ENCODE measurements at regions not wholly inside any gene's neighbourhood (a gene's known extent, or its start where the extent isn't known, plus 50 kb on each side); places are given as distances from the start of the nearest gene placed in this dataset.

GRCh38 chr18:38956068-38956467 is 1390.5 kb upstream of the CELF4 start:
- Histone ChIP-seq H3K27ac (ENCODE audit: low read depth in 2 of 2, low read length in 2 of 2) (no peak overlapping the region), H3K27me3 (ENCODE audit: control insufficient read depth, insufficient read depth, low read length) (no peaks in the 10 kb centered on the region), H3K9ac (ENCODE audit: low read length in 3 of 3) (no peak overlapping the region), H3K9me3 (ENCODE audit: control insufficient read depth in 2 of 3, insufficient read depth in 1 of 3, low read length in 3 of 3) (no peaks in the 10 kb centered on the region), H3K36me3 (ENCODE audit: control insufficient read depth in 2 of 3, insufficient read depth in 3 of 3, low read length in 3 of 3) (no peaks in the 10 kb centered on the region), H3K4me1 (ENCODE audit: control insufficient read depth in 2 of 3, insufficient read depth in 2 of 3, low read depth in 1 of 3, low read length in 3 of 3) (no peaks in the 10 kb centered on the region), H3K4me3 (ENCODE audit: low read length in 3 of 3) (no peak overlapping the region)
- intact Hi-C loops (cut with DNase I), result no loop called here
- FAIRE-seq, result no peak
- no peak for TF ChIP-seq CTCF (IDR thresholded peaks at IDR 0.05; ENCODE audit: borderline replicate concordance, extremely low read depth, insufficient read depth)
- no peak for DNase-seq

- H3K27ac ChIP-seq (ENCODE audit: low read depth in 2 of 2, low read length in 2 of 2), result no peak overlapping the region
- intact Hi-C loops (cut with DNase I), result no loop called here
- no peaks in the 10 kb centered on the region for H3K27me3 ChIP-seq (ENCODE audit: control insufficient read depth, insufficient read depth, low read length)
- no peaks in the 10 kb centered on the region for H3K4me1 ChIP-seq (ENCODE audit: control insufficient read depth in 2 of 3, insufficient read depth in 2 of 3, low read depth in 1 of 3, low read length in 3 of 3)
- no peak overlapping the region for H3K4me3 ChIP-seq (ENCODE audit: low read length in 3 of 3)
- FAIRE-seq (no peak), DNase-seq (no peak)
- no peaks in the 10 kb centered on the region for H3K9me3 ChIP-seq (ENCODE audit: control insufficient read depth in 2 of 3, insufficient read depth in 1 of 3, low read length in 3 of 3)
- TF ChIP-seq CTCF (IDR thresholded peaks at IDR 0.05; ENCODE audit: borderline replicate concordance, extremely low read depth, insufficient read depth), result no peak
- H3K9ac ChIP-seq (ENCODE audit: low read length in 3 of 3), result no peak overlapping the region
- no peaks in the 10 kb centered on the region for H3K36me3 ChIP-seq (ENCODE audit: control insufficient read depth in 2 of 3, insufficient read depth in 3 of 3, low read length in 3 of 3)
Measured at GRCh38 chr18:38951633-38952032, 1386.0 kb upstream of the CELF4 start.

GRCh38 chr18:38948436-38948835 is 1382.8 kb upstream of the CELF4 start:
- Histone ChIP-seq H3K4me1 (ENCODE audit: control insufficient read depth in 2 of 3, insufficient read depth in 2 of 3, low read depth in 1 of 3, low read length in 3 of 3) (no peaks in the 10 kb centered on the region), H3K9me3 (ENCODE audit: control insufficient read depth in 2 of 3, insufficient read depth in 1 of 3, low read length in 3 of 3) (no peaks in the 10 kb centered on the region), H3K27me3 (ENCODE audit: control insufficient read depth, insufficient read depth, low read length) (no peaks in the 10 kb centered on the region), H3K27ac (ENCODE audit: low read depth in 2 of 2, low read length in 2 of 2) (no peak overlapping the region), H3K36me3 (ENCODE audit: control insufficient read depth in 2 of 3, insufficient read depth in 3 of 3, low read length in 3 of 3) (no peaks in the 10 kb centered on the region), H3K4me3 (ENCODE audit: low read length in 3 of 3) (no peak overlapping the region), H3K9ac (ENCODE audit: low read length in 3 of 3) (no peak overlapping the region)
- FAIRE-seq (no peak), DNase-seq (no peak)
- no peak for TF ChIP-seq CTCF (IDR thresholded peaks at IDR 0.05; ENCODE audit: borderline replicate concordance, extremely low read depth, insufficient read depth)
- intact Hi-C loops (cut with DNase I), result no loop called here

- H3K9ac ChIP-seq (ENCODE audit: low read length in 3 of 3), result no peak overlapping the region
- no peaks in the 10 kb centered on the region for H3K4me1 ChIP-seq (ENCODE audit: control insufficient read depth in 2 of 3, insufficient read depth in 2 of 3, low read depth in 1 of 3, low read length in 3 of 3)
- no peak overlapping the region for H3K27ac ChIP-seq (ENCODE audit: low read depth in 2 of 2, low read length in 2 of 2)
- no peaks in the 10 kb centered on the region for H3K9me3 ChIP-seq (ENCODE audit: control insufficient read depth in 2 of 3, insufficient read depth in 1 of 3, low read length in 3 of 3)
- no peak for TF ChIP-seq CTCF (IDR thresholded peaks at IDR 0.05; ENCODE audit: borderline replicate concordance, extremely low read depth, insufficient read depth)
- H3K36me3 ChIP-seq (ENCODE audit: control insufficient read depth in 2 of 3, insufficient read depth in 3 of 3, low read length in 3 of 3), result no peaks in the 10 kb centered on the region
- intact Hi-C loops (cut with DNase I), result no loop called here
- DNase-seq (no peak), FAIRE-seq (no peak)
- no peaks in the 10 kb centered on the region for H3K27me3 ChIP-seq (ENCODE audit: control insufficient read depth, insufficient read depth, low read length)
- H3K4me3 ChIP-seq (ENCODE audit: low read length in 3 of 3), result no peak overlapping the region
Measured at GRCh38 chr18:38944446-38945024, 1378.9 kb upstream of the CELF4 start.
